ENCODE measurements at regions not wholly inside any gene's neighbourhood (a gene's known extent, or its start where the extent isn't known, plus 50 kb on each side); places are given as distances from the start of the nearest gene placed in this dataset.

GRCh38 chr9:38179965-38180364 is 110.9 kb upstream of the SHB start:
- TF ChIP-seq POLR2A (IDR thresholded peaks at IDR 0.05) (no peak), CTCF (IDR thresholded peaks at IDR 0.05) (no peak)

All from body of pancreas (tissue), 4 donors.